Sigmoid colon (tissue), 4 donors: ENCODE measurements at regions not wholly inside any gene's neighbourhood (a gene's known extent, or its start where the extent isn't known, plus 50 kb on each side); places are given as distances from the start of the nearest gene placed in this dataset.

Source experiments
- POLR2A ChIP-seq, 2 donors: fragments of 450-650 bp; IDR thresholded peaks; one replicate each; pipeline ENCODE4 v1.6.1; 2016; ENCODE audit warnings: antibody characterized with exemption in 2 of 2, mild to moderate bottlenecking in 2 of 2, moderate library complexity in 2 of 2
- POLR2AphosphoS5 ChIP-seq, 4 donors: sonication (generic); formaldehyde crosslinking; IDR thresholded peaks; one replicate each; pipeline ENCODE4 v1.6.1; 2017; ENCODE audit warnings: antibody characterized with exemption in 4 of 4

- no peak for TF ChIP-seq POLR2A (IDR thresholded peaks at IDR 0.05)
- TF ChIP-seq POLR2AphosphoS5 (IDR thresholded peaks at IDR 0.05) = no peak
Observed at GRCh38 chr16:5315914-5316313, 218.3 kb upstream of the EEF2KMT start.
